HG02870 (cell line): ENCODE measurements at regions not wholly inside any gene's neighbourhood (a gene's known extent, or its start where the extent isn't known, plus 50 kb on each side); places are given as distances from the start of the nearest gene placed in this dataset.
"Not testable (repeated sequence)": the region's sequence is repeated elsewhere in the genome, so short reads cannot be mapped to it uniquely, and the experiment has no call there.

Experiments
- ATAC-seq: cut with Tn5 transposase; IDR thresholded peaks from one replicate; pipeline ENCODE4 v1.9.1; 2021; ENCODE audit warnings: mild to moderate bottlenecking, moderate library complexity; ENCODE audit not compliant: unreplicated experiment

- no peak for ATAC-seq
Observed at GRCh38 chr12:89072294-89073026, 279.8 kb downstream of the DUSP6 start.

- ATAC-seq = no peak
Observed at GRCh38 chr12:89070603-89071002, 281.7 kb downstream of the DUSP6 start.

- no peak for ATAC-seq
Observed at GRCh38 chr12:89069431-89069830, 282.9 kb downstream of the DUSP6 start.

- ATAC-seq = no peak
Observed at GRCh38 chr12:89067421-89068187, 284.7 kb downstream of the DUSP6 start.

- ATAC-seq = no peak
Observed at GRCh38 chr12:89064780-89065179, 287.5 kb downstream of the DUSP6 start.

- no peak for ATAC-seq
Observed at GRCh38 chr12:89064151-89064550, 288.1 kb downstream of the DUSP6 start.

GRCh38 chr12:89062996-89063395 lies 289.3 kb downstream of the DUSP6 start:
- no peak for ATAC-seq

- ATAC-seq = no peak
Observed at GRCh38 chr12:89059721-89060541, 292.4 kb downstream of the DUSP6 start.

- ATAC-seq = no peak
Observed at GRCh38 chr12:89059056-89059455, 293.2 kb downstream of the DUSP6 start.

- no peak for ATAC-seq
Observed at GRCh38 chr12:89058402-89058801, 293.9 kb downstream of the DUSP6 start.

- ATAC-seq = not testable (repeated sequence)
Observed at GRCh38 chr12:89053817-89054216, 298.5 kb downstream of the DUSP6 start.

GRCh38 chr12:89051065-89051677 lies 301.1 kb downstream of the DUSP6 start:
- ATAC-seq = peak; percentile 73

- ATAC-seq = no peak
Observed at GRCh38 chr12:89047856-89048418, 304.4 kb downstream of the DUSP6 start.

GRCh38 chr12:89041078-89041477 lies 311.2 kb downstream of the DUSP6 start:
- no peak for ATAC-seq

GRCh38 chr12:89040146-89040964 lies 311.9 kb downstream of the DUSP6 start:
- ATAC-seq = peak; percentile 95

- peak; percentile 46 for ATAC-seq
Observed at GRCh38 chr12:89038831-89039512, 313.3 kb downstream of the DUSP6 start.

- ATAC-seq = no peak
Observed at GRCh38 chr12:89033062-89033461, 319.2 kb downstream of the DUSP6 start.

- no peak for ATAC-seq
Observed at GRCh38 chr12:89029961-89030360, 322.3 kb downstream of the DUSP6 start.

- ATAC-seq = no peak
Observed at GRCh38 chr12:89024580-89024979, 327.7 kb downstream of the DUSP6 start.
